Progenitor cell of endocrine pancreas (in vitro differentiated cells): ENCODE measurements at regions not wholly inside any gene's neighbourhood (a gene's known extent, or its start where the extent isn't known, plus 50 kb on each side); places are given as distances from the start of the nearest gene placed in this dataset.

Experiments used
- DNase-seq: peaks from one replicate; pipeline ENCODE4 v3.0.0; 2021; ENCODE audit warnings: low spot score; ENCODE audit not compliant: unreplicated experiment
- H3K27ac Mint-ChIP-seq: 2 replicates; pipeline ENCODE4 v1.8.0; 2021; ENCODE audit warnings: mild to moderate bottlenecking, moderate library complexity, mixed read lengths
- H3K27me3 Mint-ChIP-seq: 2 replicates; pipeline ENCODE4 v1.8.0; 2021; ENCODE audit warnings: mixed read lengths
- H3K36me3 Mint-ChIP-seq: 2 replicates; pipeline ENCODE4 v1.8.0; 2022; ENCODE audit warnings: mixed read lengths; ENCODE audit not compliant: insufficient read depth
- H3K4me1 Mint-ChIP-seq: 2 replicates; pipeline ENCODE4 v1.8.0; 2021; ENCODE audit warnings: low read depth, mixed read lengths
- H3K4me3 Mint-ChIP-seq: 2 replicates; pipeline ENCODE4 v1.8.0; 2021; ENCODE audit warnings: low read depth, mild to moderate bottlenecking, moderate library complexity, mixed read lengths
- H3K9me3 Mint-ChIP-seq: 2 replicates; pipeline ENCODE4 v1.8.0; 2021; ENCODE audit warnings: low read depth, mixed read lengths
- CTCF ChIP-seq: fragments of 200-600 bp; sonication (generic); IDR thresholded peaks from one replicate; pipeline ENCODE4 v1.5.0; 2021; ENCODE audit warnings: antibody characterized with exemption, mild to moderate bottlenecking; ENCODE audit not compliant: unreplicated experiment

DNA sequence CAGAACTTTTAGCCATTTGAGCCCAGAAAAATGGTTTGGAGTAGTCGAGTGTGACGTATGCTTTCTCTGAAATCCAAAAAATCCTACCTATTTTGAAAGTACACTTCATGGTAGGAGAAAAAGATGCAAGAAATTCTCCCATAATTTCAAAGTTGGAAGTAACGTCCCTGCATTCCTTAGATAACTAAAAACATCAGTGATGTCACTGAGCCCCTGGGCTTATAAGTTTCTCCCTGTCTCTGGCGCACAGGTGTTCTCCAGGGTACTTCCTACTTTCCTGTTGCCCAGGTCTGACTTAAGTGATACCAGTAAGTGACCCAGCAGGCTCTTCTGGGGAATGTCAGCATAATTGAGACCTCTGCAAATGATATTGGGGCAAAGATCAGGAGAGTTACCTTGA lies 90.5 kb upstream of the WDR1 start:
- no peak for DNase-seq
- H3K36me3 Mint-ChIP-seq, result no peaks in the 10 kb centered on the region

GRCh38 chr4:10205223-10205622 lies 88.6 kb upstream of the WDR1 start:
- Mint-ChIP-seq H3K9me3 (no peaks in the 10 kb centered on the region), H3K27ac (no peak overlapping the region)

More for the DNA sequence above, 90.5 kb upstream of the WDR1 start:
- Mint-ChIP-seq H3K27ac (no peak overlapping the region), H3K9me3 (no peaks in the 10 kb centered on the region), H3K4me3 (no peak overlapping the region), H3K4me1 (no peaks in the 10 kb centered on the region), H3K27me3 (peaks cover 2% of the 10 kb centered on the region)
- TF ChIP-seq CTCF, result no peak

GRCh38 chr4:10204401-10205058 lies 87.9 kb upstream of the WDR1 start:
- no peak for TF ChIP-seq CTCF
- H3K27ac Mint-ChIP-seq, result no peak overlapping the region
- no peak overlapping the region for H3K4me3 Mint-ChIP-seq
- H3K9me3 Mint-ChIP-seq, result no peaks in the 10 kb centered on the region
- H3K36me3 Mint-ChIP-seq, result no peaks in the 10 kb centered on the region
- peaks cover 2% of the 10 kb centered on the region for H3K27me3 Mint-ChIP-seq
- no peaks in the 10 kb centered on the region for H3K4me1 Mint-ChIP-seq
- DNase-seq, result no peak

More at GRCh38 chr4:10205223-10205622, 88.6 kb upstream of the WDR1 start:
- H3K4me3 Mint-ChIP-seq, result no peak overlapping the region
- H3K36me3 Mint-ChIP-seq, result no peaks in the 10 kb centered on the region
- TF ChIP-seq CTCF, result no peak
- DNase-seq, result no peak
- no peaks in the 10 kb centered on the region for H3K4me1 Mint-ChIP-seq
- H3K27me3 Mint-ChIP-seq, result peaks cover 2% of the 10 kb centered on the region

DNA sequence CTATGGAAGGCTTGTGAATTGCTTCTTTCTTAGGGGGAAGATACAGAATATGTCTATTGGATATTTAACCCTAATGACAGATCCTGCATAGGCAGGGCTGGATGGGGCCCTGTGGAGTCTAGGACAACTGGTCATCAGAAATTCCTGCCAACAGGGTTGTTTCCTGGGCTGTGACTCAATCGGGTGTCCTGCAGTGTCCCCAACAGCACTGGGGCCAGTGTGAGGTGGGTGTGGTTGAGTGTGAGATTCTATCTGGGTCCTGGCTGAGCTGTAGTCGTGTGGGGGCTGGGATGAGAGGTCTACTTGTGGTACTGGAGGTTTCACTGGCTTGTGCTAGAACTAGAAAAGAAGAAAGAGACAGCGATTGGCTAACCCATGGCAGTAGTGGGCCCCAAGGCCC lies 87.3 kb upstream of the WDR1 start:
- H3K4me1 Mint-ChIP-seq, result no peaks in the 10 kb centered on the region
- H3K27me3 Mint-ChIP-seq, result peaks cover 2% of the 10 kb centered on the region
- no peak for TF ChIP-seq CTCF
- H3K4me3 Mint-ChIP-seq, result no peak overlapping the region
- DNase-seq, result no peak
- no peaks in the 10 kb centered on the region for H3K36me3 Mint-ChIP-seq
- no peak overlapping the region for H3K27ac Mint-ChIP-seq
- H3K9me3 Mint-ChIP-seq, result no peaks in the 10 kb centered on the region

- no peak overlapping the region for H3K4me3 Mint-ChIP-seq
- H3K27ac Mint-ChIP-seq, result no peak overlapping the region
- H3K4me1 Mint-ChIP-seq, result no peaks in the 10 kb centered on the region
- no peak for TF ChIP-seq CTCF
- no peak for DNase-seq
- no peaks in the 10 kb centered on the region for H3K36me3 Mint-ChIP-seq
- no peaks in the 10 kb centered on the region for H3K27me3 Mint-ChIP-seq
- H3K9me3 Mint-ChIP-seq, result no peaks in the 10 kb centered on the region
Measured at GRCh38 chr4:10201381-10202223, 85.0 kb upstream of the WDR1 start.
